ENCODE measurements at regions not wholly inside any gene's neighbourhood (a gene's known extent, or its start where the extent isn't known, plus 50 kb on each side); places are given as distances from the start of the nearest gene placed in this dataset.

- WGBS, 2 experiments (ENCODE audit: low coverage in 1 of 2, low lambda C conversion rate in 2 of 2, missing lambda C conversion rate in 2 of 2): 69 to 74% methylated on average over 3 of the region's 3 CpGs
- H3K4me1 ChIP-seq (ENCODE audit: insufficient read depth): no peaks in the 10 kb centered on the region
- H3K9me3 ChIP-seq (ENCODE audit: low read depth): no peaks in the 10 kb centered on the region
- no peak overlapping the region for H3K9ac ChIP-seq
- no peak overlapping the region for H2AFZ ChIP-seq
- no peak overlapping the region for H3K4me2 ChIP-seq (ENCODE audit: unreplicated experiment)
- no peak overlapping the region for H3K4me3 ChIP-seq
- no peak overlapping the region for H3K27ac ChIP-seq
- in situ Hi-C loops (cut with MboI): no loop called here
- H3K79me2 ChIP-seq (ENCODE audit: insufficient read depth): no peaks in the 10 kb centered on the region
- TF ChIP-seq EZH2phosphoT487 (IDR thresholded peaks at IDR 0.05; ENCODE audit: insufficient read depth, low read depth): no peak
- no peak for TF ChIP-seq EZH2 (IDR thresholded peaks at IDR 0.05; ENCODE audit: insufficient read depth, poor library complexity, severe bottlenecking)
- no peaks in the 10 kb centered on the region for H3F3A ChIP-seq (ENCODE audit: insufficient read depth)
- H4K20me1 ChIP-seq (ENCODE audit: insufficient read depth): no peaks in the 10 kb centered on the region
- DNase-seq: no peak
- no peaks in the 10 kb centered on the region for H3K36me3 ChIP-seq (ENCODE audit: low read depth)
- H3K9me2 ChIP-seq (ENCODE audit: insufficient read depth): no peaks in the 10 kb centered on the region
- no peaks in the 10 kb centered on the region for H3K27me3 ChIP-seq (replicated peaks; ENCODE audit: insufficient read depth)
Observed at GRCh38 chr20:52913650-52914387, 58.3 kb upstream of the TSHZ2 start.

GRCh38 chr20:52905241-52905994, 66.7 kb upstream of the TSHZ2 start:
- no peak overlapping the region for H3K4me2 ChIP-seq (ENCODE audit: unreplicated experiment)
- H3K4me1 ChIP-seq (ENCODE audit: insufficient read depth): no peaks in the 10 kb centered on the region
- H3F3A ChIP-seq (ENCODE audit: insufficient read depth): no peaks in the 10 kb centered on the region
- H3K27me3 ChIP-seq (replicated peaks; ENCODE audit: insufficient read depth): no peaks in the 10 kb centered on the region; the same call in 1 of the 2 replicates
- no peak overlapping the region for H3K4me3 ChIP-seq
- no peaks in the 10 kb centered on the region for H3K79me2 ChIP-seq (ENCODE audit: insufficient read depth)
- no peak for TF ChIP-seq EZH2 (IDR thresholded peaks at IDR 0.05; ENCODE audit: insufficient read depth, poor library complexity, severe bottlenecking)
- no peak for TF ChIP-seq EZH2phosphoT487 (IDR thresholded peaks at IDR 0.05; ENCODE audit: insufficient read depth, low read depth)
- in situ Hi-C loops (cut with MboI): no loop called here
- no peak overlapping the region for H3K9ac ChIP-seq
- H4K20me1 ChIP-seq (ENCODE audit: insufficient read depth): no peaks in the 10 kb centered on the region
- H3K9me3 ChIP-seq (ENCODE audit: low read depth): no peaks in the 10 kb centered on the region
- WGBS, 2 experiments (ENCODE audit: low coverage in 1 of 2, low lambda C conversion rate in 2 of 2, missing lambda C conversion rate in 2 of 2): 64 to 67% methylated on average over 8 of the region's 8 CpGs
- H3K27ac ChIP-seq: no peak overlapping the region
- H3K9me2 ChIP-seq (ENCODE audit: insufficient read depth): no peaks in the 10 kb centered on the region
- no peak for DNase-seq
- no peak overlapping the region for H2AFZ ChIP-seq
- no peaks in the 10 kb centered on the region for H3K36me3 ChIP-seq (ENCODE audit: low read depth)

GRCh38 chr20:52904837-52905236, 67.3 kb upstream of the TSHZ2 start:
- in situ Hi-C loops (cut with MboI): no loop called here

GRCh38 chr20:52899041-52899608, 73.0 kb upstream of the TSHZ2 start:
- H3K4me1 ChIP-seq (ENCODE audit: insufficient read depth): no peaks in the 10 kb centered on the region; the same call in 1 of the 2 replicates
- no peak overlapping the region for H3K9ac ChIP-seq
- no peak overlapping the region for H3K4me2 ChIP-seq (ENCODE audit: unreplicated experiment)
- H3F3A ChIP-seq (ENCODE audit: insufficient read depth): no peaks in the 10 kb centered on the region
- H4K20me1 ChIP-seq (ENCODE audit: insufficient read depth): no peaks in the 10 kb centered on the region
- no peaks in the 10 kb centered on the region for H3K9me2 ChIP-seq (ENCODE audit: insufficient read depth)
- no peak for DNase-seq
- H3K79me2 ChIP-seq (ENCODE audit: insufficient read depth): no peaks in the 10 kb centered on the region
- H3K36me3 ChIP-seq (ENCODE audit: low read depth): no peaks in the 10 kb centered on the region
- WGBS, 2 experiments (ENCODE audit: low coverage in 1 of 2, low lambda C conversion rate in 2 of 2, missing lambda C conversion rate in 2 of 2): 79% methylated on average over 5 of the region's 5 CpGs
- H3K4me3 ChIP-seq: no peak overlapping the region
- in situ Hi-C loops (cut with MboI): no loop called here
- TF ChIP-seq EZH2phosphoT487 (IDR thresholded peaks at IDR 0.05; ENCODE audit: insufficient read depth, low read depth): no peak
- no peak for TF ChIP-seq EZH2 (IDR thresholded peaks at IDR 0.05; ENCODE audit: insufficient read depth, poor library complexity, severe bottlenecking)
- no peak overlapping the region for H2AFZ ChIP-seq
- no peaks in the 10 kb centered on the region; the same call in 1 of the 2 replicates for H3K27me3 ChIP-seq (replicated peaks; ENCODE audit: insufficient read depth)
- H3K9me3 ChIP-seq (ENCODE audit: low read depth): no peaks in the 10 kb centered on the region
- H3K27ac ChIP-seq: no peak overlapping the region

More at GRCh38 chr20:52904837-52905236, 67.3 kb upstream of the TSHZ2 start:
- Histone ChIP-seq H3K27me3 (replicated peaks; ENCODE audit: insufficient read depth) (no peaks in the 10 kb centered on the region; the same call in 1 of the 2 replicates), H3K79me2 (ENCODE audit: insufficient read depth) (no peaks in the 10 kb centered on the region), H3K9me3 (ENCODE audit: low read depth) (no peaks in the 10 kb centered on the region), H2AFZ (no peak overlapping the region), H4K20me1 (ENCODE audit: insufficient read depth) (no peaks in the 10 kb centered on the region), H3K4me1 (ENCODE audit: insufficient read depth) (no peaks in the 10 kb centered on the region), H3K9me2 (ENCODE audit: insufficient read depth) (no peaks in the 10 kb centered on the region), H3K9ac (no peak overlapping the region), H3K4me2 (ENCODE audit: unreplicated experiment) (no peak overlapping the region), H3K4me3 (no peak overlapping the region), H3K27ac (no peak overlapping the region), H3K36me3 (ENCODE audit: low read depth) (no peaks in the 10 kb centered on the region), H3F3A (ENCODE audit: insufficient read depth) (no peaks in the 10 kb centered on the region)
- 20 to 25% methylated on average over 2 of the region's 2 CpGs for WGBS, 2 experiments (ENCODE audit: low coverage in 1 of 2, low lambda C conversion rate in 2 of 2, missing lambda C conversion rate in 2 of 2)
- DNase-seq: no peak
- no peak for TF ChIP-seq EZH2 (IDR thresholded peaks at IDR 0.05; ENCODE audit: insufficient read depth, poor library complexity, severe bottlenecking)
- TF ChIP-seq EZH2phosphoT487 (IDR thresholded peaks at IDR 0.05; ENCODE audit: insufficient read depth, low read depth): no peak
